ENCODE measurements at regions not wholly inside any gene's neighbourhood (a gene's known extent, or its start where the extent isn't known, plus 50 kb on each side); places are given as distances from the start of the nearest gene placed in this dataset.

- Histone ChIP-seq H3K23ac (ENCODE audit: insufficient read length, low read depth, low read length) (no peak overlapping the region), H3K23me2 (ENCODE audit: insufficient read length, low read depth, low read length, poor library complexity, severe bottlenecking) (peaks cover 27% of the 10 kb centered on the region), H4K91ac (ENCODE audit: insufficient read length, low read depth, low read length) (no peak overlapping the region), H3K56ac (ENCODE audit: insufficient read length, low read depth, low read length) (no peak overlapping the region), H2BK20ac (ENCODE audit: low read depth, low read length, poor library complexity, severe bottlenecking) (no peak overlapping the region), H3K79me1 (ENCODE audit: insufficient read depth, low read depth, low read length, poor library complexity, severe bottlenecking) (no peaks in the 10 kb centered on the region), H2BK12ac (ENCODE audit: insufficient read length, low read depth, low read length) (no peak overlapping the region), H3K14ac (ENCODE audit: insufficient read depth, low read length) (no peak overlapping the region), H2BK15ac (ENCODE audit: low read depth, low read length) (no peak overlapping the region), H3K79me2 (ENCODE audit: insufficient read depth, low read length) (no peaks in the 10 kb centered on the region), H3K9ac (ENCODE audit: extremely low read depth, insufficient read length, low read length) (no peak overlapping the region), H3K9me3 (ENCODE audit: control insufficient read depth, low read depth, low read length) (no peaks in the 10 kb centered on the region), H2BK5ac (ENCODE audit: insufficient read length, low read length) (no peak overlapping the region), H4K5ac (ENCODE audit: insufficient read length, low read depth, low read length) (no peak overlapping the region), H4K20me1 (ENCODE audit: control insufficient read depth, insufficient read depth, insufficient read length) (no peaks in the 10 kb centered on the region), H3K4me2 (ENCODE audit: insufficient read depth, insufficient read length, low read length) (no peak overlapping the region), H4K8ac (replicated peaks; ENCODE audit: insufficient read length, low read depth, low read length) (no peak overlapping the region), H2AK5ac (ENCODE audit: insufficient read length, low read length) (no peak overlapping the region), H3K18ac (ENCODE audit: insufficient read length, low read depth, low read length) (no peak overlapping the region), H2BK120ac (ENCODE audit: low read depth, low read length, poor library complexity, severe bottlenecking) (no peak overlapping the region), H3K27me3 (ENCODE audit: insufficient read depth, low read length) (peaks cover 18% of the 10 kb centered on the region; the same call in 1 of the 2 replicates), H2AFZ (ENCODE audit: low read length) (no peak overlapping the region), H3T11ph (ENCODE audit: low read length) (no peak overlapping the region), H3K27ac (ENCODE audit: insufficient read length, low read depth, low read length) (no peak overlapping the region), H3K4ac (ENCODE audit: low read depth, low read length) (no peak overlapping the region), H3K4me1 (ENCODE audit: insufficient read depth, low read length) (peaks cover 6% of the 10 kb centered on the region; the same call in 1 of the 2 replicates)
- peaks cover 0 to 3% of the 10 kb centered on the region in 2 experiments; a peak in 2 of 5 replicates for H3K9me3 Mint-ChIP-seq
- H3K36me3 Mint-ChIP-seq (ENCODE audit: insufficient read depth in 1 of 3, low read depth in 3 of 3), result no peaks in the 10 kb centered on the region; a peak in 1 of 7 replicates
- H3K4me3 Mint-ChIP-seq, result peak overlapping the region in 1 of 2 experiments; percentile 26; a peak in 1 of 5 replicates
- TF ChIP-seq CTCF (conservative IDR thresholded peaks at IDR 0.05), result no peak
- DNase-seq, result no peak
- peaks cover 68% of the 10 kb centered on the region for H3K27me3 Mint-ChIP-seq (ENCODE audit: low read depth)
- no CpG with 5 or more reads among the region's 12 CpGs for WGBS (ENCODE audit: extremely low coverage, insufficient read length, low lambda C conversion rate)
- no peak overlapping the region for H3K27ac Mint-ChIP-seq
- H3K4me1 Mint-ChIP-seq, result peaks cover 57 to 63% of the 10 kb centered on the region in 2 experiments
These were observed 51.0 kb upstream of the PSD2 start for GRCh38 chr5:139744471-139745131.
